ENCODE measurements at regions not wholly inside any gene's neighbourhood (a gene's known extent, or its start where the extent isn't known, plus 50 kb on each side); places are given as distances from the start of the nearest gene placed in this dataset.

DNA sequence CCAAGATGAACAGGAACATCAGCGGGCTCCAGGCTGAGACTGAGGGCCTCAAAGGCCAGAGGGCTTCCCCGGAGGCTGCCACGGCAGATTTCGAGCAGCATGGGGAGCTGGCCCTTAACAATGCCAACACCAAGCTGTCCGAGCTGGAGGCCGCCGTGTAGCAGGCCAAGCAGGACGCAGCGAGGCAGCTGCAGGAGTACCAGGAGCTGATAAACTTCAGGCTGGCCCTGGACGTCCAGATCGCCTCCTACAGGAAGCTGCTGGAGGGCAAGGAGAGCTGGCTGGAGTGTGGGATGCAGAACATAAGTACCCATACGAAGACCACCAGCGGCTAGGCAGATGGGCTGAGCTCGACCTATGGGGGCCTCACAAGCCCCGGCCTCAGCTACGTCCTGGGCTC, 823.4 kb upstream of the NEGR1 start:
- Histone ChIP-seq H3K27me3 (no peaks in the 10 kb centered on the region), H3K4me1 (no peaks in the 10 kb centered on the region), H3K27ac (no peak overlapping the region), H3K36me3 (no peaks in the 10 kb centered on the region), H3K9me3 (peaks cover 0 to 14% (median 11%) of the 10 kb centered on the region in 4 donors), H3K4me3 (no peak overlapping the region)
- intact Hi-C loops (cut with DNase I; ENCODE audit: low total_unique reads), result no loop called here
- 89 to 97% (median 94%) methylated on average over 14 to 16 of the region's 16 CpGs for WGBS, 5 donors
- TF ChIP-seq POLR2AphosphoS5 (IDR thresholded peaks at IDR 0.05), result no peak
- no peak for DNase-seq

DNA sequence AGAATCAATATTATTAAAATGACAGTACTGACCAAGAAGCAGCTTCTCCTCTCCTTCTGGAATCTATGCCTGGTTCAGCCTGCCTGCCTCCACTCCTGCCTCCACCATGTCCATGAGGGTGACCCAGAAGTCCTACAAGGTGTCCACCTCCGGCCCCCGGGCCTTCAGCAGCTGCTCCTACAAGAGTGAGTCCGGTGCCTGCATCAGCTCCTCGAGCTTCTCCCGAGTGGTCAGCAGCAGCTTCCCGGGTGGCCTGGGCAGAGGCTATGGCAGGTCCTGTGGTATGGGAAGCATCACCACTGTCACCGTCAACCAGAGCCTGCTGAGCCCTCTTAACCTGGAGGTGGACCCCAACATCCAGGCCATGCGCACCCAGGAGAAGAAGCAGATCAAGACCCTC, 822.4 kb upstream of the NEGR1 start:
- no peaks in the 10 kb centered on the region for H3K4me1 ChIP-seq
- no peaks in the 10 kb centered on the region for H3K27me3 ChIP-seq
- no peaks in the 10 kb centered on the region for H3K36me3 ChIP-seq
- intact Hi-C loops (cut with DNase I; ENCODE audit: low total_unique reads), result no loop called here
- DNase-seq, result no peak
- no peak overlapping the region for H3K4me3 ChIP-seq
- no peak overlapping the region for H3K27ac ChIP-seq
- peaks cover 0 to 14% (median 11%) of the 10 kb centered on the region in 4 donors for H3K9me3 ChIP-seq
- no peak for TF ChIP-seq EP300 (IDR thresholded peaks at IDR 0.05)
- TF ChIP-seq POLR2A (IDR thresholded peaks at IDR 0.05), result no peak
- TF ChIP-seq, protein P1, sequence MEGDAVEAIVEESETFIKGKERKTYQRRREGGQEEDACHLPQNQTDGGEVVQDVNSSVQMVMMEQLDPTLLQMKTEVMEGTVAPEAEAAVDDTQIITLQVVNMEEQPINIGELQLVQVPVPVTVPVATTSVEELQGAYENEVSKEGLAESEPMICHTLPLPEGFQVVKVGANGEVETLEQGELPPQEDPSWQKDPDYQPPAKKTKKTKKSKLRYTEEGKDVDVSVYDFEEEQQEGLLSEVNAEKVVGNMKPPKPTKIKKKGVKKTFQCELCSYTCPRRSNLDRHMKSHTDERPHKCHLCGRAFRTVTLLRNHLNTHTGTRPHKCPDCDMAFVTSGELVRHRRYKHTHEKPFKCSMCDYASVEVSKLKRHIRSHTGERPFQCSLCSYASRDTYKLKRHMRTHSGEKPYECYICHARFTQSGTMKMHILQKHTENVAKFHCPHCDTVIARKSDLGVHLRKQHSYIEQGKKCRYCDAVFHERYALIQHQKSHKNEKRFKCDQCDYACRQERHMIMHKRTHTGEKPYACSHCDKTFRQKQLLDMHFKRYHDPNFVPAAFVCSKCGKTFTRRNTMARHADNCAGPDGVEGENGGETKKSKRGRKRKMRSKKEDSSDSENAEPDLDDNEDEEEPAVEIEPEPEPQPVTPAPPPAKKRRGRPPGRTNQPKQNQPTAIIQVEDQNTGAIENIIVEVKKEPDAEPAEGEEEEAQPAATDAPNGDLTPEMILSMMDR (IDR thresholded peaks at IDR 0.05), result no peak
- no peak for TF ChIP-seq POLR2AphosphoS5 (IDR thresholded peaks at IDR 0.05)
- WGBS, 5 donors, result 89 to 98% (median 96%) methylated on average over 6 to 8 of the region's 8 CpGs

DNA sequence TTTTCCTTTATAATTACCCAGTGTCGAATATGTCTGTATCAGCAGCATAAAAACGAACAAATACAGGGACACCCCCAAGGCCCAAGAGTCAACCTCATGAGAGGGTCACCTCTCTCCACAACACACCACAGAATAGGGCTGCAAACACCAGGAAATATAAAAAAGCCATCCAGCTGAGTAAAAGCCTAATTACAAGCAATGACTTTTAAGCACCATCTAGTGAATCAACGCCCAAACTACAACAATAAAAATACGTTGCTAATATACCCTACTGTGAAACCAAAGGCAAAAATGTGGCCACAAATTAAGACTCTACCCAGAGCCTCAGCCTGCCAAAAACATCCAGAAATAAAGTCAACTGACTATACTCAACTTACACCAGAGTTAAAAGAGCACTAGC, 817.9 kb upstream of the NEGR1 start:
- H3K27ac ChIP-seq, result no peak overlapping the region
- intact Hi-C loops (cut with DNase I; ENCODE audit: low total_unique reads), result no loop called here
- peaks cover 0 to 8% (median 6%) of the 10 kb centered on the region in 4 donors for H3K9me3 ChIP-seq
- no peak overlapping the region for H3K4me3 ChIP-seq
- no peaks in the 10 kb centered on the region for H3K27me3 ChIP-seq
- H3K4me1 ChIP-seq, result no peaks in the 10 kb centered on the region
- H3K36me3 ChIP-seq, result no peaks in the 10 kb centered on the region
- 58 to 74% (median 65%) methylated on average over 4 of the region's 4 CpGs for WGBS, 5 donors
- TF ChIP-seq POLR2A (IDR thresholded peaks at IDR 0.05) (no peak), POLR2AphosphoS5 (IDR thresholded peaks at IDR 0.05) (no peak), EP300 (IDR thresholded peaks at IDR 0.05) (no peak)
- TF ChIP-seq, protein P1 (IDR thresholded peaks at IDR 0.05), result no peak
- no peak for DNase-seq

DNA sequence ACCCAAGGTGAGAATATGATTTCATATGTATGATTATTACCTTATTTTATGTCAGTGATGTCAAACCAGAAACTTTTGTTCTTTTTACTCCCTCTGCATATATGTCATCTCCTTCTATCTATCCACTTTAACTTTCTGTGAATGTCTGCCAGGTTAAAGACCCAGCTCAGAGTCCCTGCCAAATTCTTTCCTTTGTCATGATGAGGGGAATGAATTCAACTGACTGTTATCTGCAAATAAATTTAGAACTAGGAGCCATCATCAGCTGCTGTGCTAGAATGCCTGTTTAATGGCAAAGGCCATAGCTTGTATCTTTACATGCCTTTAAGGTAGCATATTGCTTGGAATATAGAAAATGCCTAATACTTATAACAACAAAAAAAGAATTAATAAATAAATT, 815.6 kb upstream of the NEGR1 start:
- H3K4me1 ChIP-seq, result no peaks in the 10 kb centered on the region
- H3K4me3 ChIP-seq, result no peak overlapping the region
- DNase-seq, result no peak
- TF ChIP-seq, protein P1 (IDR thresholded peaks at IDR 0.05), result no peak
- TF ChIP-seq POLR2A (IDR thresholded peaks at IDR 0.05) (no peak), EP300 (IDR thresholded peaks at IDR 0.05) (no peak), POLR2AphosphoS5 (IDR thresholded peaks at IDR 0.05) (no peak)
- no peaks in the 10 kb centered on the region for H3K27me3 ChIP-seq
- H3K36me3 ChIP-seq, result no peaks in the 10 kb centered on the region
- intact Hi-C loops (cut with DNase I; ENCODE audit: low total_unique reads), result no loop called here
- H3K9me3 ChIP-seq, result peaks cover 0 to under 1% (median 0%) of the 10 kb centered on the region in 4 donors
- H3K27ac ChIP-seq, result no peak overlapping the region

DNA sequence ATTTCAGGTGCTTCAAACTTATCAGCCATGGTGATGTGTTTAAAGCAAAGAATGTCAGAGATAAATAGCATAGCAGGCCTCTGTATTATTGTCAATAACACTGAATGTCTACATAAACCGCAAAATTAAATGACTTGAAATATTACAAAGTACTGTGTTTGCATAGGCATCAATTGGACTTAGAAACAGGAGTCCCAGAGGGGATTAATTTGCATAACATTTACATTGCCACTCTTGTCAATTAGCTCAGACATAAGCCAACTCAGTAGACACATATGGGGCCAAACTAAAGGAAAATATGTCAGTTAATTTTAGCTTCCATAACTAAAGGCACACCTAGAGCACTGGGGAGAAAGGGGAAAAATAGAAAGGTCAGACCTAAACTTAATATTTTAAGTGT, 814.5 kb upstream of the NEGR1 start:
- intact Hi-C loops (cut with DNase I; ENCODE audit: low total_unique reads), result no loop called here
- Histone ChIP-seq H3K4me3 (no peak overlapping the region), H3K27me3 (no peaks in the 10 kb centered on the region), H3K27ac (no peak overlapping the region), H3K36me3 (no peaks in the 10 kb centered on the region), H3K4me1 (no peaks in the 10 kb centered on the region), H3K9me3 (peaks cover 0 to 6% (median 0%) of the 10 kb centered on the region in 4 donors)
- no peak for DNase-seq
- 19 to 55% (median 32%) methylated on average over 1 of the region's 1 CpG for WGBS, 5 donors
- TF ChIP-seq, protein P1 (IDR thresholded peaks at IDR 0.05), result no peak
- TF ChIP-seq EP300 (IDR thresholded peaks at IDR 0.05) (no peak), POLR2AphosphoS5 (IDR thresholded peaks at IDR 0.05) (no peak), POLR2A (IDR thresholded peaks at IDR 0.05) (no peak)
